Brain microvascular endothelial cell (primary cell): ENCODE measurements at regions not wholly inside any gene's neighbourhood (a gene's known extent, or its start where the extent isn't known, plus 50 kb on each side); places are given as distances from the start of the nearest gene placed in this dataset.
"Not testable (repeated sequence)": the region's sequence is repeated elsewhere in the genome, so short reads cannot be mapped to it uniquely, and the experiment has no call there.

Source experiments
- DNase-seq: peaks from one replicate; pipeline ENCODE4 v3.0.0-alpha.2; 2020
- H3K27ac ChIP-seq: fragments of 250-450 bp; sonication (Bioruptor Pico); 2 replicates; pipeline ENCODE4 v1.5.1; 2020; ENCODE audit warnings: mild to moderate bottlenecking, moderate library complexity
- H3K27me3 ChIP-seq: fragments of 250-450 bp; sonication (Bioruptor Pico); replicated peaks from 2 replicates; pipeline ENCODE4 v1.5.1; 2020; ENCODE audit warnings: mild to moderate bottlenecking
- H3K36me3 ChIP-seq: fragments of 250-450 bp; sonication (Bioruptor Pico); replicated peaks from 2 replicates; pipeline ENCODE4 v1.5.1; 2020; ENCODE audit warnings: mild to moderate bottlenecking
- H3K4me3 ChIP-seq: 2 replicates; pipeline ENCODE4 v1.5.1; 2011; ENCODE audit warnings: low read depth, mild to moderate bottlenecking, control low read depth, low read length, moderate library complexity
- in situ Hi-C: cut with HindIII; loops from 2 replicates; pipeline ENCODE4 v1.10.0; 2017; ENCODE audit warnings: low sequenced_read_pairs, low pct_ligation_motif_present
- TF ChIP-seq, protein P1 (sequence below): IDR thresholded peaks from 2 replicates; pipeline ENCODE4 v1.5.1; 2011; ENCODE audit warnings: low read depth, mild to moderate bottlenecking, moderate library complexity, low read length, control low read depth, inconsistent platforms; ENCODE audit errors: missing control alignments

DNA sequence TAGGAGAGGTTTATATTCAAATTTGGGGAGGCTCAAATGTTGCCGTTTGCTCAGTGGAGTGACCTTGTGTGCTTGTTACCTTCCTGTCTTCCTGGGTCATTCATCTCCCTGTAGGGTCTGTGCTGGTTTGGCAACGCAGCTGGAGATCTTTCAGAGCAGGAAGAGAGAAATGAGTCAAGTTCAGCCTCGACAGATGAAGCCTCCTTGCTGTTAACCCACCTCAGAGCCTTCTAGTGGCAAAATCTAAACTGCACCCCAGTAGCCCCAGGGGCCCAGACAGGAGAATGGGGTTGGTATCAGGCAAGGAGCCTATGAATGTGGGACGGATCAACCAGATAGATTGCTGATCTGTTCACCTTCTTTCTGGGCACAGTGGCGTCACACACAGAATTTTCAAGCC is 999.3 kb downstream of the VRK1 start:
- TF ChIP-seq, protein P1, sequence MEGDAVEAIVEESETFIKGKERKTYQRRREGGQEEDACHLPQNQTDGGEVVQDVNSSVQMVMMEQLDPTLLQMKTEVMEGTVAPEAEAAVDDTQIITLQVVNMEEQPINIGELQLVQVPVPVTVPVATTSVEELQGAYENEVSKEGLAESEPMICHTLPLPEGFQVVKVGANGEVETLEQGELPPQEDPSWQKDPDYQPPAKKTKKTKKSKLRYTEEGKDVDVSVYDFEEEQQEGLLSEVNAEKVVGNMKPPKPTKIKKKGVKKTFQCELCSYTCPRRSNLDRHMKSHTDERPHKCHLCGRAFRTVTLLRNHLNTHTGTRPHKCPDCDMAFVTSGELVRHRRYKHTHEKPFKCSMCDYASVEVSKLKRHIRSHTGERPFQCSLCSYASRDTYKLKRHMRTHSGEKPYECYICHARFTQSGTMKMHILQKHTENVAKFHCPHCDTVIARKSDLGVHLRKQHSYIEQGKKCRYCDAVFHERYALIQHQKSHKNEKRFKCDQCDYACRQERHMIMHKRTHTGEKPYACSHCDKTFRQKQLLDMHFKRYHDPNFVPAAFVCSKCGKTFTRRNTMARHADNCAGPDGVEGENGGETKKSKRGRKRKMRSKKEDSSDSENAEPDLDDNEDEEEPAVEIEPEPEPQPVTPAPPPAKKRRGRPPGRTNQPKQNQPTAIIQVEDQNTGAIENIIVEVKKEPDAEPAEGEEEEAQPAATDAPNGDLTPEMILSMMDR, result no peak
- in situ Hi-C loops, result no loop called here
- H3K36me3 ChIP-seq, result no peaks in the 10 kb centered on the region
- DNase-seq, result no peak
- no peaks in the 10 kb centered on the region for H3K27me3 ChIP-seq
- no peak overlapping the region for H3K27ac ChIP-seq
- H3K4me3 ChIP-seq, result no peak overlapping the region

DNA sequence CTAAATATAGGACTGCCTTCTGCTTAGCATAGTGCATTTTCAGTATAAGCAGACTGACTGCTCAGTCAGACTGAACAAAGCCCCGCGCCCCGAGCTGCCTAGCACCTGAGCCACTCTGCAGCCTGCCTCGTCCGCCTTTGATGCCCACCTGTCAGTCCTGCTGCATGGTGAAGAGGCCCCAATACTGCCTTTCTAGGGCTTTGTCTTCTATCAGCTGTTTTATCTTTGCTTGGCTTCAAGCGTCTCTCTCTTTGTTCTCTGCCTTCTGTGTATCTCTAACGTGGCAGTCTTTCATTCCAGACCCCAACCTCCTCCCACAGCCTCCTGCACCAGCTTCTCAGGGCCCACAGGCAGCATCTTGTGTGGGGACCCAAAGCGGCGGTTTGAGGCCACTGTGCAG is 1001.0 kb downstream of the VRK1 start:
- in situ Hi-C loops, result no loop called here
- DNase-seq, result no peak

DNA sequence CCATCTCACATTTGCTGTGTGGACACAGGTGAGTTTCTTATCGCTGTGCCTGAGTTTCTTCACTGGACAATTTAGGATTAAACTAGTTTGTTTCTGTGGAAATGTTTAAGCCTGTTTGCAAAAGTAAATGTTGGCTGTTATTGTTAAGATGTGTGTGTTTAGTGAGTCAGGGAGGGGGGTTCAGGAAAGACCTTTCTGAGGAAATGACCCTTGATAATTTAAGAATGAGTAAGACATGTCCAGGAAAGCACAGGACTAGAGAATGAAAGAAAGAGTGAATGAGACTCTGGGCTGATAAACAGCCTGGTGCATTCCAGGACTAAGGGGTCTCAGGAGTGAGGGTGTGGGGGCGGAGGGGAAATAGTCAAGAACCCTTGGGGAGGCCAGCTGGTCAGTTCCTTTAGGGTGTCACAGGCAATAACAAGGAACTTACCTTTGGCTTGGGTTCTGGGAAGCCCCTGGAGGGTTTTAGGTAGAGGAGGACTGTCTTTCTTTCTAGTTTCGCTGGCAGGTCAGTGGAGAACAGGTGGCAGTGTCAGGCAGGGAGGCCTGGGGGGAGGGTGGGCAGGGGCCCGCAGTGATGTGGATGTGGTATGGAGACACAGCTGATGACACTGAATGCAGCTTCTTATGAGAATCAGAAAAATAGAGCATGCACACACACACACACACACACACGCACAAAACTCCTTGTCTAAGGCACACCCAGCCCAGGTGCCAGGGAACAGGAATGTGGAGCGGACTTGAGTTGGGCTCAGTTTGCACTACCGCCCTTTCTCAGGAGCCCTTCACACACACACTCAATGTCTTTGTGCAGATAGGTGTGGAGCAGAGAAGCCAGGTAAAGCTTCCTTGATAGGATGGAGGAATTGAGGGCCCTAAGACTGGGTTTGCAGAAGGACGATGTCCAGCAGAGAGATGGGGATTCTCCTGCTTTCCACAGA is 1005.5 kb downstream of the VRK1 start:
- H3K27me3 ChIP-seq, result no peaks in the 10 kb centered on the region
- TF ChIP-seq, protein P1, result no peak
- in situ Hi-C loops, result no loop called here
- H3K36me3 ChIP-seq, result no peaks in the 10 kb centered on the region
- DNase-seq, result no peak
- H3K27ac ChIP-seq, result no peak overlapping the region
- no peak overlapping the region for H3K4me3 ChIP-seq

More for the DNA sequence above, 1001.0 kb downstream of the VRK1 start:
- Histone ChIP-seq H3K4me3 (no peak overlapping the region), H3K36me3 (no peaks in the 10 kb centered on the region), H3K27me3 (no peaks in the 10 kb centered on the region), H3K27ac (no peak overlapping the region)
- TF ChIP-seq, protein P1, result no peak

DNA sequence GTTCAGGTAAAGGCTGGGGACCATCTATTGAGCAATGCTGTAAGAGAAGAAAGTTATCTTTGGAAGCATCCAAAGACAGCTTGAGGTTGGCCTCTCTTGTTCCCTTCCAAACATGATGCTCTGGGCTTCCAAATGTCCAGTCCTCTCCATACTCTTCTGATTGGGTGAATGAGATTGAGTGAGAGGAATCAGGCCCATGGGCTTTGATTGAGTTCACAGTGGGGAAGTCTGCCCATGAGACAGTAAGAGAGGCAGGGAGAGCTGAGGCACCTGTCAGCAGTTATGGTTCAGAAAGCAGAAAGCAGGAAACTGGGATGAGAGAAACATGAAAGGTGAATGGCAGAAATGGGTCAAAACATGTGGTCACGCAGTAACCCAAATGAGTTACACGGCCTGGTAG is 1006.9 kb downstream of the VRK1 start:
- no peak overlapping the region for H3K27ac ChIP-seq
- in situ Hi-C loops, result no loop called here
- no peak overlapping the region for H3K4me3 ChIP-seq
- no peaks in the 10 kb centered on the region for H3K27me3 ChIP-seq
- no peak for DNase-seq
- no peaks in the 10 kb centered on the region for H3K36me3 ChIP-seq
- TF ChIP-seq, protein P1, result no peak

DNA sequence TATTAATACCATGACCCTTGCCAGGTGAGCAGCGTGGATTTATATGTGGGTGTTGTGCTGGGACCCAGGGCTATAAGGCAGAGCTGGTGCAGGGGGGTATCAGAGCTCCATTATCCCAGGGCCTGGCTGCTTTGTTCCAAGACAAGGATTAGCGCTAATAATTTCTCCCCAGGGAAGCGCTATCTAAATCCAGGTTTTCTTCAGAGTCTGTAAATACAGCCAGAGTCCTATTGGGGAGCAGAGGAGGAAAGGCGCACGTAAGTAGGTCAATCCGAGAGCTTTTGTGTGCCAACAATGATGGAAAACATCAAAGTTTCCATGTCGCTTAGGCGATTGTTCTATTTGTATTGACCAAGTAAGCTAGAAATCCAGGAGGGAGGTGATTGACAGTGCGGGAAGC is 1009.7 kb downstream of the VRK1 start:
- H3K36me3 ChIP-seq, result no peaks in the 10 kb centered on the region
- in situ Hi-C loops, result no loop called here
- no peaks in the 10 kb centered on the region for H3K27me3 ChIP-seq
- no peak overlapping the region for H3K27ac ChIP-seq
- DNase-seq, result no peak
- TF ChIP-seq, protein P1, result no peak
- no peak overlapping the region for H3K4me3 ChIP-seq

DNA sequence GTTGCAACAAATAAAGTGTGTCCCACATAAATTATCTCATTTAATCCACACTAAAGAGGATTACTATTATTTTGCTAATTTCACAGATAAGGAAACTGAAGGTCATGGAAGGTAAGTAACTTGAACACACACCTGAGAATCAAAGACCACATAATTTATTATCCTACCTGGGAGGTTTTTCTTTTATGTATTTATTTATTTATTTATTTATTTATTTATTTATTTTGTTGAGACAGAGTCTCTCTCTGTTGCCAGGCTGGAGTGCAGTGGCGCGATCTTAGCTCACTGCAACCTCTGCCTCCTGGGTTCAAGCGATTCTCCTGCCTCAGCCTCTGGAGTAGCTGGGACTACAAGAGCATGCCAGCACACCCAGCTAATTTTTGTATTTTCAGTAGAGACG is 1011.4 kb downstream of the VRK1 start:
- H3K36me3 ChIP-seq, H3K4me3 ChIP-seq, H3K27me3 ChIP-seq, in situ Hi-C loops, H3K27ac ChIP-seq, DNase-seq: not testable (repeated sequence)
